ENCODE measurements at regions not wholly inside any gene's neighbourhood (a gene's known extent, or its start where the extent isn't known, plus 50 kb on each side); places are given as distances from the start of the nearest gene placed in this dataset.

- ChIA-PET CTCF (no interaction called here), POLR2A (no interaction called here)
- H3K27me3 ChIP-seq (ENCODE audit: insufficient read depth, low read length, poor library complexity, severe bottlenecking), result no peaks in the 10 kb centered on the region
- Mint-ChIP-seq H3K4me1 (no peaks in the 10 kb centered on the region), H3K36me3 (no peaks in the 10 kb centered on the region), H3K27ac (no peak overlapping the region), H3K9me3 (peaks cover 2 to 31% (median 8%) of the 10 kb centered on the region in 5 donors), H3K4me3 (no peak overlapping the region), H3K27me3 (no peaks in the 10 kb centered on the region)
- H3K36me3 ChIP-seq (ENCODE audit: insufficient read depth, low read length), result no peaks in the 10 kb centered on the region
- DNase-seq, result no peak
- no peak overlapping the region for H3K4me3 ChIP-seq (ENCODE audit: low read length)
- H3K9me3 ChIP-seq (ENCODE audit: low read length), result no peaks in the 10 kb centered on the region
- no peaks in the 10 kb centered on the region for H3K4me1 ChIP-seq (ENCODE audit: insufficient read depth, low read length)
- H3K27ac ChIP-seq (ENCODE audit: low read depth, low read length), result no peak overlapping the region
These were observed 1266.8 kb upstream of the PCDH7 start for GRCh38 chr4:29453303-29453820.

GRCh38 chr4:29459926-29460325 is 1260.2 kb upstream of the PCDH7 start:
- Histone ChIP-seq H3K36me3 (ENCODE audit: insufficient read depth, low read length) (no peaks in the 10 kb centered on the region), H3K4me3 (ENCODE audit: low read length) (no peak overlapping the region), H3K27ac (ENCODE audit: low read depth, low read length) (no peak overlapping the region), H3K9me3 (ENCODE audit: low read length) (no peaks in the 10 kb centered on the region), H3K4me1 (ENCODE audit: insufficient read depth, low read length) (no peaks in the 10 kb centered on the region), H3K27me3 (ENCODE audit: insufficient read depth, low read length, poor library complexity, severe bottlenecking) (no peaks in the 10 kb centered on the region)
- no peaks in the 10 kb centered on the region for H3K36me3 Mint-ChIP-seq
- no peaks in the 10 kb centered on the region for H3K27me3 Mint-ChIP-seq
- no peak overlapping the region for H3K4me3 Mint-ChIP-seq
- CTCF ChIA-PET, result no interaction called here
- POLR2A ChIA-PET, result no interaction called here
- no peak overlapping the region for H3K27ac Mint-ChIP-seq
- H3K9me3 Mint-ChIP-seq, result peaks cover 6 to 39% (median 9%) of the 10 kb centered on the region in 5 donors
- H3K4me1 Mint-ChIP-seq, result no peaks in the 10 kb centered on the region
- DNase-seq, result no peak

GRCh38 chr4:29467044-29467717 is 1253.0 kb upstream of the PCDH7 start:
- no peaks in the 10 kb centered on the region for H3K27me3 ChIP-seq (ENCODE audit: insufficient read depth, low read length, poor library complexity, severe bottlenecking)
- H3K4me1 ChIP-seq (ENCODE audit: insufficient read depth, low read length), result no peaks in the 10 kb centered on the region
- peaks cover 1 to 26% (median 5%) of the 10 kb centered on the region in 5 donors for H3K9me3 Mint-ChIP-seq
- no peak for DNase-seq
- no peaks in the 10 kb centered on the region for H3K36me3 ChIP-seq (ENCODE audit: insufficient read depth, low read length)
- no peaks in the 10 kb centered on the region for H3K27me3 Mint-ChIP-seq
- no peak overlapping the region for H3K27ac ChIP-seq (ENCODE audit: low read depth, low read length)
- no peak overlapping the region for H3K4me3 ChIP-seq (ENCODE audit: low read length)
- ChIA-PET POLR2A (no interaction called here), CTCF (no interaction called here)
- H3K27ac Mint-ChIP-seq, result no peak overlapping the region
- H3K4me1 Mint-ChIP-seq, result no peaks in the 10 kb centered on the region
- H3K9me3 ChIP-seq (ENCODE audit: low read length), result no peaks in the 10 kb centered on the region
- H3K4me3 Mint-ChIP-seq, result no peak overlapping the region
- no peaks in the 10 kb centered on the region for H3K36me3 Mint-ChIP-seq
